ENCODE measurements at regions not wholly inside any gene's neighbourhood (a gene's known extent, or its start where the extent isn't known, plus 50 kb on each side); places are given as distances from the start of the nearest gene placed in this dataset.

- H3K27me3 ChIP-seq (replicated peaks; ENCODE audit: control insufficient read depth, insufficient read depth, low read length), result no peaks in the 10 kb centered on the region
- POLR2A ChIA-PET, result no interaction called here
- BruUV-seq (replicated peaks), result no TSS peak
- H3K4me3 ChIP-seq (ENCODE audit: low read depth, low read length), result no peak overlapping the region
- no peaks in the 10 kb centered on the region for H3K36me3 ChIP-seq (ENCODE audit: control insufficient read depth, insufficient read depth, low read length)
- no peaks in the 10 kb centered on the region for H3K4me1 ChIP-seq
- H3K9me3 Mint-ChIP-seq (ENCODE audit: unreplicated experiment), result no peaks in the 10 kb centered on the region
- H3K9me3 ChIP-seq, result no peaks in the 10 kb centered on the region
- H3K27ac Mint-ChIP-seq (ENCODE audit: unreplicated experiment), result no peak overlapping the region
- no peak overlapping the region for H3K4me3 Mint-ChIP-seq (ENCODE audit: unreplicated experiment)
- CTCF ChIA-PET, result no interaction called here
- no peaks in the 10 kb centered on the region for H3K4me1 Mint-ChIP-seq (ENCODE audit: low read depth, unreplicated experiment)
- intact Hi-C loops (cut with micrococcal nuclease; ENCODE audit: unreplicated experiment), result no loop called here
- DNase-seq, result no peak
- H3K36me3 Mint-ChIP-seq (ENCODE audit: insufficient read depth, unreplicated experiment), result no peaks in the 10 kb centered on the region
- TF ChIP-seq, protein P1, sequence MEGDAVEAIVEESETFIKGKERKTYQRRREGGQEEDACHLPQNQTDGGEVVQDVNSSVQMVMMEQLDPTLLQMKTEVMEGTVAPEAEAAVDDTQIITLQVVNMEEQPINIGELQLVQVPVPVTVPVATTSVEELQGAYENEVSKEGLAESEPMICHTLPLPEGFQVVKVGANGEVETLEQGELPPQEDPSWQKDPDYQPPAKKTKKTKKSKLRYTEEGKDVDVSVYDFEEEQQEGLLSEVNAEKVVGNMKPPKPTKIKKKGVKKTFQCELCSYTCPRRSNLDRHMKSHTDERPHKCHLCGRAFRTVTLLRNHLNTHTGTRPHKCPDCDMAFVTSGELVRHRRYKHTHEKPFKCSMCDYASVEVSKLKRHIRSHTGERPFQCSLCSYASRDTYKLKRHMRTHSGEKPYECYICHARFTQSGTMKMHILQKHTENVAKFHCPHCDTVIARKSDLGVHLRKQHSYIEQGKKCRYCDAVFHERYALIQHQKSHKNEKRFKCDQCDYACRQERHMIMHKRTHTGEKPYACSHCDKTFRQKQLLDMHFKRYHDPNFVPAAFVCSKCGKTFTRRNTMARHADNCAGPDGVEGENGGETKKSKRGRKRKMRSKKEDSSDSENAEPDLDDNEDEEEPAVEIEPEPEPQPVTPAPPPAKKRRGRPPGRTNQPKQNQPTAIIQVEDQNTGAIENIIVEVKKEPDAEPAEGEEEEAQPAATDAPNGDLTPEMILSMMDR (IDR thresholded peaks at IDR 0.05; ENCODE audit: insufficient read depth in 1 of 2, low read depth in 1 of 2, low read length in 1 of 2, severe bottlenecking in 1 of 2, unreplicated experiment in 1 of 2), result no peak
- H3K27me3 Mint-ChIP-seq (ENCODE audit: insufficient read depth, unreplicated experiment), result no peaks in the 10 kb centered on the region
Observed at GRCh38 chr1:80075351-80075750, 1068.8 kb upstream of the ADGRL4 start.

- Mint-ChIP-seq H3K36me3 (ENCODE audit: insufficient read depth, unreplicated experiment) (no peaks in the 10 kb centered on the region), H3K27me3 (ENCODE audit: insufficient read depth, unreplicated experiment) (no peaks in the 10 kb centered on the region), H3K4me1 (ENCODE audit: low read depth, unreplicated experiment) (no peaks in the 10 kb centered on the region), H3K4me3 (ENCODE audit: unreplicated experiment) (no peak overlapping the region), H3K9me3 (ENCODE audit: unreplicated experiment) (no peaks in the 10 kb centered on the region), H3K27ac (ENCODE audit: unreplicated experiment) (no peak overlapping the region)
- Histone ChIP-seq H3K9me3 (no peaks in the 10 kb centered on the region), H3K27me3 (replicated peaks; ENCODE audit: control insufficient read depth, insufficient read depth, low read length) (no peaks in the 10 kb centered on the region), H3K36me3 (ENCODE audit: control insufficient read depth, insufficient read depth, low read length) (no peaks in the 10 kb centered on the region), H3K4me1 (no peaks in the 10 kb centered on the region), H3K4me3 (ENCODE audit: low read depth, low read length) (no peak overlapping the region)
- no peak for DNase-seq
- ChIA-PET CTCF (no interaction called here), POLR2A (no interaction called here)
- BruUV-seq (replicated peaks), result no TSS peak
- TF ChIP-seq, protein P1 (IDR thresholded peaks at IDR 0.05; ENCODE audit: insufficient read depth in 1 of 2, low read depth in 1 of 2, low read length in 1 of 2, severe bottlenecking in 1 of 2, unreplicated experiment in 1 of 2), result no peak
- intact Hi-C loops (cut with micrococcal nuclease; ENCODE audit: unreplicated experiment), result no loop called here
Observed at GRCh38 chr1:80072563-80072962, 1066.0 kb upstream of the ADGRL4 start.

- no peak overlapping the region for H3K27ac Mint-ChIP-seq (ENCODE audit: unreplicated experiment)
- intact Hi-C loops (cut with micrococcal nuclease; ENCODE audit: unreplicated experiment), result no loop called here
- TF ChIP-seq, protein P1 (IDR thresholded peaks at IDR 0.05; ENCODE audit: insufficient read depth in 1 of 2, low read depth in 1 of 2, low read length in 1 of 2, severe bottlenecking in 1 of 2, unreplicated experiment in 1 of 2), result no peak
- H3K4me1 Mint-ChIP-seq (ENCODE audit: low read depth, unreplicated experiment), result no peaks in the 10 kb centered on the region
- Histone ChIP-seq H3K4me1 (no peaks in the 10 kb centered on the region), H3K4me3 (ENCODE audit: low read depth, low read length) (no peak overlapping the region), H3K27me3 (replicated peaks; ENCODE audit: control insufficient read depth, insufficient read depth, low read length) (no peaks in the 10 kb centered on the region), H3K9me3 (no peaks in the 10 kb centered on the region), H3K36me3 (ENCODE audit: control insufficient read depth, insufficient read depth, low read length) (no peaks in the 10 kb centered on the region)
- no peak for DNase-seq
- H3K4me3 Mint-ChIP-seq (ENCODE audit: unreplicated experiment), result no peak overlapping the region
- POLR2A ChIA-PET, result no interaction called here
- H3K9me3 Mint-ChIP-seq (ENCODE audit: unreplicated experiment), result no peaks in the 10 kb centered on the region
- no TSS peak for BruUV-seq (replicated peaks)
- H3K27me3 Mint-ChIP-seq (ENCODE audit: insufficient read depth, unreplicated experiment), result no peaks in the 10 kb centered on the region
- CTCF ChIA-PET, result no interaction called here
- no peaks in the 10 kb centered on the region for H3K36me3 Mint-ChIP-seq (ENCODE audit: insufficient read depth, unreplicated experiment)
Observed at GRCh38 chr1:80066060-80066459, 1059.5 kb upstream of the ADGRL4 start.

Data from Caco-2 (cell line).